ENCODE measurements at regions not wholly inside any gene's neighbourhood (a gene's known extent, or its start where the extent isn't known, plus 50 kb on each side); places are given as distances from the start of the nearest gene placed in this dataset.

DNA sequence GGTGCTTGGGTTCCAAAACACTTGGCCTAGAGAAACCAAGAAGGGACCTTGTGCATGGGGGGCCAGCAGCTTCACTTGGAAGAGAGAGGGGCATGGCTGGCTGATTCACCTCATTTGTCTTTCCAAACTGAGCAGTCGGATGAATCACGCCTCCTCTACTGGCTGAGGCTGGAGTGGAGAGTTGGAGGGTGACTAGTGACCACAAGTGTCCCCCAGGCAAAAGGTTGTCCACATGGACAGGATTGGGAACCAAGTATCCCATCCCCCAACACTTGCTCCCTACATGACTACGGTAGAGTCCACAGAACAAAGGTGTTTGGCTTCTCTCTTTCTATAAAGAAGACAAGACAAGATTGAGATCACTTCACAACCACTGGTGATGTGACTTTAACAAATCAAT, 875.6 kb downstream of the QKI start:
- ATAC-seq (ENCODE audit: poor library complexity) (no peak), DNase-seq (no peak)
- H3K27ac Mint-ChIP-seq = no peak overlapping the region
- Histone ChIP-seq H3K4me1 (ENCODE audit: insufficient read depth, low read length) (no peaks in the 10 kb centered on the region), H3K36me3 (ENCODE audit: insufficient read depth, low read length) (no peaks in the 10 kb centered on the region), H3K27ac (ENCODE audit: low read depth in 1 of 2, low read length in 2 of 2) (no peak overlapping the region), H3K9me3 (ENCODE audit: control insufficient read depth in 1 of 2, insufficient read depth in 1 of 2, low read length in 2 of 2) (peaks cover 0 to 6% of the 10 kb centered on the region in 2 experiments), H3K27me3 (ENCODE audit: control insufficient read depth in 1 of 2, insufficient read depth in 2 of 2, low read length in 2 of 2) (no peaks in the 10 kb centered on the region), H3K4me3 (ENCODE audit: low read length) (no peak overlapping the region)
- CTCF ChIA-PET = no interaction called here
- H3K9me3 Mint-ChIP-seq = peaks cover 4% of the 10 kb centered on the region
- no peaks in the 10 kb centered on the region for H3K36me3 Mint-ChIP-seq (ENCODE audit: low read depth)
- POLR2A ChIA-PET = no interaction called here
- TF ChIP-seq, protein P1, sequence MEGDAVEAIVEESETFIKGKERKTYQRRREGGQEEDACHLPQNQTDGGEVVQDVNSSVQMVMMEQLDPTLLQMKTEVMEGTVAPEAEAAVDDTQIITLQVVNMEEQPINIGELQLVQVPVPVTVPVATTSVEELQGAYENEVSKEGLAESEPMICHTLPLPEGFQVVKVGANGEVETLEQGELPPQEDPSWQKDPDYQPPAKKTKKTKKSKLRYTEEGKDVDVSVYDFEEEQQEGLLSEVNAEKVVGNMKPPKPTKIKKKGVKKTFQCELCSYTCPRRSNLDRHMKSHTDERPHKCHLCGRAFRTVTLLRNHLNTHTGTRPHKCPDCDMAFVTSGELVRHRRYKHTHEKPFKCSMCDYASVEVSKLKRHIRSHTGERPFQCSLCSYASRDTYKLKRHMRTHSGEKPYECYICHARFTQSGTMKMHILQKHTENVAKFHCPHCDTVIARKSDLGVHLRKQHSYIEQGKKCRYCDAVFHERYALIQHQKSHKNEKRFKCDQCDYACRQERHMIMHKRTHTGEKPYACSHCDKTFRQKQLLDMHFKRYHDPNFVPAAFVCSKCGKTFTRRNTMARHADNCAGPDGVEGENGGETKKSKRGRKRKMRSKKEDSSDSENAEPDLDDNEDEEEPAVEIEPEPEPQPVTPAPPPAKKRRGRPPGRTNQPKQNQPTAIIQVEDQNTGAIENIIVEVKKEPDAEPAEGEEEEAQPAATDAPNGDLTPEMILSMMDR (IDR thresholded peaks at IDR 0.05) = no peak
- intact Hi-C loops (cut with DNase I, micrococcal nuclease) = no loop called here
- no peaks in the 10 kb centered on the region for H3K4me1 Mint-ChIP-seq (ENCODE audit: low read depth)
- no peak overlapping the region for H3K4me3 Mint-ChIP-seq
- no peaks in the 10 kb centered on the region for H3K27me3 Mint-ChIP-seq

DNA sequence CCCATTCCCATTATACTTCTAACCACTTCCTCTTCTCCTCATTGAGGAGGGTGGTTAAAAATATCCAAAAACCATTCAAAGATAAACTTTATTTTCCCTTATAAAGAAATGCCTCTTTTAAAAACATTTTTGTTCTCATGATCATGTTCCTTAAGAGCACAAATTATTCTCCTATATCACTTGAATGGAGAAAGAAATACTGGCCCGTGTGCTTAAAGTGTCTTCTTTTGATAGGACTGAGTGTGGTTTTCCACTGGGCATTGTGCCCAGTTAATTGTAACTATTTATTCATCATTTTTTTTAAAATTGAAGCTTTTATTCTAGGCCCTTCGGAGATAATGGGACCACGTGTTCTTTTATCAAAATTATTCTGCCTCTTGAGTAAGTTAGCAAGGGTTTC, 871.5 kb downstream of the QKI start:
- Histone ChIP-seq H3K9me3 (ENCODE audit: control insufficient read depth in 1 of 2, insufficient read depth in 1 of 2, low read length in 2 of 2) (peaks cover 0 to 3% of the 10 kb centered on the region in 2 experiments), H3K27me3 (ENCODE audit: control insufficient read depth in 1 of 2, insufficient read depth in 2 of 2, low read length in 2 of 2) (no peaks in the 10 kb centered on the region), H3K36me3 (ENCODE audit: insufficient read depth, low read length) (no peaks in the 10 kb centered on the region), H3K27ac (ENCODE audit: low read depth in 1 of 2, low read length in 2 of 2) (no peak overlapping the region), H3K4me3 (ENCODE audit: low read length) (no peak overlapping the region), H3K4me1 (ENCODE audit: insufficient read depth, low read length) (no peaks in the 10 kb centered on the region)
- Mint-ChIP-seq H3K27me3 (no peaks in the 10 kb centered on the region), H3K4me3 (no peak overlapping the region), H3K27ac (no peak overlapping the region), H3K36me3 (ENCODE audit: low read depth) (no peaks in the 10 kb centered on the region), H3K9me3 (peaks cover 4% of the 10 kb centered on the region), H3K4me1 (ENCODE audit: low read depth) (no peaks in the 10 kb centered on the region)
- no peak for ATAC-seq (ENCODE audit: poor library complexity)
- TF ChIP-seq, protein P1 (IDR thresholded peaks at IDR 0.05) = no peak
- DNase-seq = no peak
- ChIA-PET POLR2A (no interaction called here), CTCF (no interaction called here)
- intact Hi-C loops (cut with DNase I, micrococcal nuclease) = no loop called here

DNA sequence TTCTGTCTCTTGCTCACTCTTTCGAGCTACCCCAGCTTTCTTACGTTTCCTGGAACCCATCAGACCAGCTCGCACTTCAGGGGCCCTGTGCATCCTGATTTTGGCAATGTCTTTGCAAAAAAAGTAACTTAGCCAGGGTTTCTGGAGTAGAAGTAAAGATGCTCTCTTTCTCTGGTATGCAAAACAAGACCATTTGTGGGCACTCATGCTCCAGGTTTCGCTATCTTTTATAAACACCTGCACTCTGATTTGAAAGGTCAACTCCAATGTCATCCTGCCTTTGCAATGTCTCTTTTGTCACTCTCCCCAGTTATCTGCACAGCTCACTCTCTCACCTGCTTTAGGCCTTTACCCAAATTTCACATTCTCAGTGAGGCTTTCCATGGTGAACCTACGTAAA, 869.1 kb downstream of the QKI start:
- Mint-ChIP-seq H3K9me3 (no peaks in the 10 kb centered on the region), H3K27ac (no peak overlapping the region), H3K36me3 (ENCODE audit: low read depth) (no peaks in the 10 kb centered on the region), H3K4me3 (no peak overlapping the region), H3K4me1 (ENCODE audit: low read depth) (no peaks in the 10 kb centered on the region), H3K27me3 (no peaks in the 10 kb centered on the region)
- Histone ChIP-seq H3K36me3 (ENCODE audit: insufficient read depth, low read length) (no peaks in the 10 kb centered on the region), H3K27me3 (ENCODE audit: control insufficient read depth in 1 of 2, insufficient read depth in 2 of 2, low read length in 2 of 2) (no peaks in the 10 kb centered on the region), H3K27ac (ENCODE audit: low read depth in 1 of 2, low read length in 2 of 2) (no peak overlapping the region), H3K4me1 (ENCODE audit: insufficient read depth, low read length) (no peaks in the 10 kb centered on the region), H3K4me3 (ENCODE audit: low read length) (no peak overlapping the region), H3K9me3 (ENCODE audit: control insufficient read depth in 1 of 2, insufficient read depth in 1 of 2, low read length in 2 of 2) (peaks cover 0 to 11% of the 10 kb centered on the region in 2 experiments)
- TF ChIP-seq, protein P1 (IDR thresholded peaks at IDR 0.05) = no peak
- no peak for DNase-seq
- ATAC-seq (ENCODE audit: poor library complexity) = no peak
- POLR2A ChIA-PET = no interaction called here
- intact Hi-C loops (cut with DNase I, micrococcal nuclease) = no loop called here
- CTCF ChIA-PET = interaction anchor here (0.6 kb wide), 1 partner anchor 173 kb away, joined by 3 read pairs; no protein-coding TSS in a partner anchor

Data from CD4-positive, alpha-beta T cell (primary cell).